Fibroblast of mammary gland (primary cell): ENCODE measurements at regions not wholly inside any gene's neighbourhood (a gene's known extent, or its start where the extent isn't known, plus 50 kb on each side); places are given as distances from the start of the nearest gene placed in this dataset.
A peak's percentile ranks its signal among the peaks of the same experiment; 100 is the strongest.
"Not testable (repeated sequence)": the region's sequence is repeated elsewhere in the genome, so short reads cannot be mapped to it uniquely, and the experiment has no call there.

Experiments
- DNase-seq: peaks from one replicate; pipeline ENCODE4 v3.0.0-alpha.2; 2010; ENCODE audit warnings: low read depth
- H3K4me3 ChIP-seq: 2 replicates; pipeline ENCODE4 v1.5.1; 2011; ENCODE audit warnings: low read depth, mild to moderate bottlenecking, low read length, moderate library complexity; ENCODE audit not compliant: control insufficient read depth
- CTCF ChIP-seq: conservative IDR thresholded peaks from 2 replicates; pipeline ENCODE4 v1.5.1; 2011; ENCODE audit warnings: low read depth, low read length, inconsistent platforms; ENCODE audit not compliant: control insufficient read depth, insufficient read depth

DNA sequence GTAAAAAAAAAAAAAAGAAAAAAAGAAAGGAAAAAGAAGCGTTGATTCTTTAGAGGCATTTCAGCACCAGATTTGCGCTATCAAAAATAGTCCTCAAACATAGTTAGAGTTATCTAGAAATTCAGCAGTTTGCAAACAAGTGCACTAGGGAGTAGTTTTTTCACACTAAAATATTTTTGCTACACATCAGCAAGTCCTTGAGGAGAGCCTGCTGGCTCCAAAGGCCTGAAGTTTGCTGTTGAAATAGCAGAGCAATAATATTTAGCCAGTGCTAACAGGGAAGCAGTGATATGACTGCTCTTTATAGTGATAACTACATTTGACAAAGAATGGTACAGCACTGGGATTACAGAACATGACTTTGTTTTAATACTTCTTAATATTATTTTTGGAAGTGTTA lies 472.2 kb downstream of the PCDH7 start:
- TF ChIP-seq CTCF: no peak
- DNase-seq: no peak

GRCh38 chr4:31193521-31193920 lies 473.4 kb downstream of the PCDH7 start:
- H3K4me3 ChIP-seq: no peak overlapping the region
- DNase-seq: no peak
- no peak for TF ChIP-seq CTCF

More for the DNA sequence above, 472.2 kb downstream of the PCDH7 start:
- no peak overlapping the region for H3K4me3 ChIP-seq

DNA sequence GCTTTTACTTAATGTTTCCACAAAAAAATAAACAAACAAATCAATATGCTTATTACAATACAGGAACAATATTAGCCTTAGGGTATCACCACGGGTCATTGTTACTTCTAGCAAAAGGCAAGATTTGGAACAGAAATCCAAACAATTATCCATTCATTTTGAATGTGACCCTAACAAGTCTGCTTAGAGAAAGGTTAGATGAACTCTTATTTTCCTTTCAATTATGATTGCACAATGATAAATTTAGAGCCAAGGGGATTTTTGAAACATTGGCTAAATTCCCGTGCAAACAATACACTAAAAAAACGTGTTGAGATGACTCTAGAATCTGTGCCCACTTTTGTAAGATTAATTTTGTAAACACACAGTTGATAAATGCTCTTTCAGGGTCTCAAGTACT lies 474.7 kb downstream of the PCDH7 start:
- no peak for DNase-seq
- no peak for TF ChIP-seq CTCF
- no peak overlapping the region for H3K4me3 ChIP-seq

GRCh38 chr4:31199644-31200043 lies 479.5 kb downstream of the PCDH7 start:
- no peak overlapping the region for H3K4me3 ChIP-seq
- no peak for DNase-seq
- no peak for TF ChIP-seq CTCF

GRCh38 chr4:31202054-31202453 lies 481.9 kb downstream of the PCDH7 start:
- H3K4me3 ChIP-seq, DNase-seq: not testable (repeated sequence)

GRCh38 chr4:31204874-31205273 lies 484.7 kb downstream of the PCDH7 start:
- H3K4me3 ChIP-seq: no peak overlapping the region
- DNase-seq: peak; percentile 7
- TF ChIP-seq CTCF: no peak

DNA sequence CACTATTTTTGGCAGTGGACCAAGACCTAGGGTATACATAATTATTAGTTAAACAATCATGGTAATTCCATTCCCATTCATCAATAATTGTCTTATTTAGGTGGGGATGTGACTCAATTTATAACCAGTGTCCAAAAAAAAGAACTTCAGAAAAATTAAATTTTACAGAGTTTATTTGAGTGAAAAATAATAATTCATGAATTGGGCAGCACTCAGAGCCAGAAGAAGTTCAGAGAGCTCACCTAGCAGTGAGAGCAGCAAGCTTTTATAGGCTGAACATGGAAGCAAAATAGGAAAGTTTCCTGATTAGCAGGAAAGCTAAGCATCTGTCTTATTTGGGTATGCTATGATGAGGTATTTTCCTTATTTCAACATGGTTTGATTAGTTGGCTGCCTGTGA lies 500.8 kb downstream of the PCDH7 start:
- no peak overlapping the region for H3K4me3 ChIP-seq
- TF ChIP-seq CTCF: no peak
- no peak for DNase-seq
